Right lobe of liver (tissue), 4 donors: ENCODE measurements at regions not wholly inside any gene's neighbourhood (a gene's known extent, or its start where the extent isn't known, plus 50 kb on each side); places are given as distances from the start of the nearest gene placed in this dataset.

Experiments used
- CTCF ChIP-seq, 4 donors: fragments of 200-600 bp in 3 of 4; fragments of 450-650 bp in 1 of 4; IDR thresholded peaks; one replicate each; pipeline versions ENCODE4 v1.5.1 to v1.8.0; 2016 to 2022; ENCODE audit warnings: antibody characterized with exemption in 4 of 4, mild to moderate bottlenecking in 2 of 4
- POLR2A ChIP-seq: fragments of 450-650 bp; IDR thresholded peaks from one replicate; pipeline ENCODE4 v1.6.1; 2017; ENCODE audit warnings: antibody characterized with exemption, mild to moderate bottlenecking
- donor health status: DM: no; HTN: no; CAD: no.
- donor health status: DM: no; HTN: no; CAD: no.
- donor health status: DM: no; HTN: yes; CAD: no.

GRCh38 chr7:149598721-149599308 is 101.2 kb upstream of the ZNF746 start:
- peak in 2 of 4 donors; percentile 13 to 35 for TF ChIP-seq CTCF (IDR thresholded peaks at IDR 0.05)
- no peak for TF ChIP-seq POLR2A
